ENCODE measurements at regions not wholly inside any gene's neighbourhood (a gene's known extent, or its start where the extent isn't known, plus 50 kb on each side); places are given as distances from the start of the nearest gene placed in this dataset.

DNA sequence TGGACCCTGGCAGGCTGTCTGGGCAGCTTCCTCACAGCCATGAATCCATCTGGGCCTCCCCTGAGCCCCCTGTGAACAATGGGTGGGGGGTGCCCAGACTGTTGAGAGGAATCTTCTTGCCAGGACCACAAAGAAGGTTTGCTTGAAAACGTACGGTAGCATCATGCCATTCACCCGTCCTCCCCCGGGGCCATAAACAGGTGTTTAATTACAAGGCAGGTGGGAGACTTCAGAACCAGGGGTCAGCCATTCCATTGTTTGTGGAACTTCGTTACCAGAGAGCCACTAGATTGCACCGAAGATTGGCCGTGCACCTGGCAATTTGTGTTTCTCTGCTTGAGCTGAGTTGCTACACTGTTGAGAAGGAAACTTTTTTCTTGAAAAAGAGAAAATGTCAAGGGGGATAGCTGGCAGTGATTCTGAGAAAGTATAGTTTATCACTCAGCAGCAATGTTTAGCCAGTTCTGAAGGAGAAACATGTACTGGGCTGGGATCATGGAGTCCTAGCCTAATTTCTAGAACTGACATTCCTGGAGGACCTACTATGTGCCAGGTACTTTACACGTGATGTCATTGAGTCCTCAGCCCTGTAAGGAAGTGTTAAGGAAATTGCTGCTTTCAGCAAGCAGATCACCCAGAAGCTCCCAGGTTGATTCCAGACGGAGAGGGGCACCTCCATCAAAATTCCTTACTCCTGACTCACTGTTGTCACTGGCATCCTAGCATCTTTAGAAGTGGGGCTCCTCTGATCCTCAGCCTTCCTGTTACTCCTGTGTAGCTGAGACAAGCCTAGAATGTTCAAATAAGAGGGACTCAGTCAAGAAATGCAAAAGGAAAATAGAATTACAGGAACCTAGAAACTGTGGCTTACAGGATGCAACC is 103.8 kb upstream of the UBE2E1 start:
- no peak overlapping the region for H3K4me3 ChIP-seq (ENCODE audit: low read depth, low read length)
- H3K27me3 ChIP-seq, result no peaks in the 10 kb centered on the region
- no peak for DNase-seq
- no peaks in the 10 kb centered on the region for H3K36me3 ChIP-seq
- no peaks in the 10 kb centered on the region for H3K9me3 ChIP-seq
- TF ChIP-seq CTCF (IDR thresholded peaks at IDR 0.05; ENCODE audit: low read depth, low read length), result no peak
- no peaks in the 10 kb centered on the region for H3K4me1 ChIP-seq

- DNase-seq, result no peak
- no peak overlapping the region for H3K4me3 ChIP-seq (ENCODE audit: low read depth, low read length)
- H3K9me3 ChIP-seq, result no peaks in the 10 kb centered on the region
- no peaks in the 10 kb centered on the region for H3K4me1 ChIP-seq
- no peaks in the 10 kb centered on the region for H3K36me3 ChIP-seq
- TF ChIP-seq CTCF (IDR thresholded peaks at IDR 0.05; ENCODE audit: low read depth, low read length), result no peak
- no peaks in the 10 kb centered on the region for H3K27me3 ChIP-seq
These were observed 101.5 kb upstream of the UBE2E1 start for GRCh38 chr3:23704298-23704697.

GRCh38 chr3:23706111-23706510 is 99.6 kb upstream of the UBE2E1 start:
- H3K4me3 ChIP-seq (ENCODE audit: low read depth, low read length), result no peak overlapping the region
- DNase-seq, result no peak
- no peak for TF ChIP-seq CTCF (IDR thresholded peaks at IDR 0.05; ENCODE audit: low read depth, low read length)
- H3K9me3 ChIP-seq, result no peaks in the 10 kb centered on the region
- H3K27me3 ChIP-seq, result no peaks in the 10 kb centered on the region
- no peaks in the 10 kb centered on the region for H3K4me1 ChIP-seq
- no peaks in the 10 kb centered on the region for H3K36me3 ChIP-seq

GRCh38 chr3:23709987-23710386 is 95.8 kb upstream of the UBE2E1 start:
- H3K4me3 ChIP-seq (ENCODE audit: low read depth, low read length), result no peak overlapping the region
- no peaks in the 10 kb centered on the region for H3K4me1 ChIP-seq
- H3K9me3 ChIP-seq, result no peaks in the 10 kb centered on the region
- no peaks in the 10 kb centered on the region for H3K36me3 ChIP-seq
- no peak for TF ChIP-seq CTCF (IDR thresholded peaks at IDR 0.05; ENCODE audit: low read depth, low read length)
- H3K27me3 ChIP-seq, result no peaks in the 10 kb centered on the region
- DNase-seq, result no peak

DNA sequence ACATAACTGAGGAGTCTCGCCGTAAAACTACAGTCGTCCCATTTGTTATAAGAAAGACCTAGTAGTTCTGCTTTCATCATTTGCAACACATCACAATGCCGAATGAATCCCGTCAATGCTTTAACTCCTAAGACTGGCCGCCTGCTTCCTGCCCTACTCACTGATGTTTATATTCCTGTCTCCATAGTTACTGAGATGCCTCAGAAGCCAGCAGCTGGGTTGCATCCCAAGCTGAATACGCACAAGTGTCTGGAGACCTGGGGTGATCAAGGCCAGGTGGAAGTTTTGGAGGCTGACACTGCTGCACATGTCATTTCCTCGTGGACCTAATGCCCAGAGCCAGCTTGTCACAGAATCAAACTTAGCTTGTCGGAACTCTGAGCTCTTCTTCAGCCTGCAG is 95.2 kb upstream of the UBE2E1 start:
- H3K9me3 ChIP-seq, result no peaks in the 10 kb centered on the region
- no peak overlapping the region for H3K4me3 ChIP-seq (ENCODE audit: low read depth, low read length)
- no peaks in the 10 kb centered on the region for H3K4me1 ChIP-seq
- H3K27me3 ChIP-seq, result no peaks in the 10 kb centered on the region
- no peak for TF ChIP-seq CTCF (IDR thresholded peaks at IDR 0.05; ENCODE audit: low read depth, low read length)
- H3K36me3 ChIP-seq, result no peaks in the 10 kb centered on the region
- no peak for DNase-seq

GRCh38 chr3:23711916-23712494 is 93.8 kb upstream of the UBE2E1 start:
- no peak for TF ChIP-seq CTCF (IDR thresholded peaks at IDR 0.05; ENCODE audit: low read depth, low read length)
- no peak for DNase-seq
- H3K9me3 ChIP-seq, result no peaks in the 10 kb centered on the region
- no peaks in the 10 kb centered on the region for H3K4me1 ChIP-seq
- no peak overlapping the region for H3K4me3 ChIP-seq (ENCODE audit: low read depth, low read length)
- no peaks in the 10 kb centered on the region for H3K36me3 ChIP-seq
- no peaks in the 10 kb centered on the region for H3K27me3 ChIP-seq
